AG04449 (cell line): ENCODE measurements at regions not wholly inside any gene's neighbourhood (a gene's known extent, or its start where the extent isn't known, plus 50 kb on each side); places are given as distances from the start of the nearest gene placed in this dataset.

ENCODE experiments used
- CTCF ChIA-PET: fragments of 350-600 bp; formaldehyde crosslinking; extraction: SDS; loops from one replicate; lab custom pipeline; 2021; ENCODE audit warnings: antibody characterized with exemption; lab: Yijun Ruan, JAX
- POLR2A ChIA-PET: fragments of 400-600, 350-600 bp; formaldehyde crosslinking; extraction: SDS; loops from one replicate; lab custom pipeline; 2020; ENCODE audit warnings: antibody characterized with exemption, inconsistent platforms; lab: Yijun Ruan, JAX
- DNase-seq: peaks from one replicate; pipeline ENCODE4 v3.0.0-alpha.2; 2010; ENCODE audit warnings: low read depth, low spot score
- H3K4me3 ChIP-seq: 2 replicates; pipeline ENCODE4 v1.5.1; 2011; ENCODE audit warnings: low read depth, mild to moderate bottlenecking, control low read depth, low read length
- CTCF ChIP-seq: IDR thresholded peaks from one replicate; pipeline ENCODE4 v1.5.1; 2011; ENCODE audit warnings: mild to moderate bottlenecking, moderate library complexity, low read length, control low read depth, inconsistent platforms; ENCODE audit not compliant: insufficient read depth; ENCODE audit errors: missing control alignments

GRCh38 chr4:184316821-184317220, 99.1 kb upstream of the ENPP6 start:
- DNase-seq, result no peak
- ChIA-PET POLR2A (no interaction called here), CTCF (no interaction called here)
- no peak overlapping the region for H3K4me3 ChIP-seq
- no peak for TF ChIP-seq CTCF

GRCh38 chr4:184315675-184316359, 98.1 kb upstream of the ENPP6 start:
- DNase-seq, result no peak
- POLR2A ChIA-PET, result no interaction called here

GRCh38 chr4:184313702-184314659, 96.3 kb upstream of the ENPP6 start:
- DNase-seq, result no peak

More at GRCh38 chr4:184315675-184316359, 98.1 kb upstream of the ENPP6 start:
- no peak overlapping the region for H3K4me3 ChIP-seq
- no peak for TF ChIP-seq CTCF
- CTCF ChIA-PET, result no interaction called here

GRCh38 chr4:184313058-184313581, 95.4 kb upstream of the ENPP6 start:
- TF ChIP-seq CTCF, result no peak
- H3K4me3 ChIP-seq, result no peak overlapping the region
- no peak for DNase-seq
- ChIA-PET CTCF (no interaction called here), POLR2A (no interaction called here)

More at GRCh38 chr4:184313702-184314659, 96.3 kb upstream of the ENPP6 start:
- POLR2A ChIA-PET, result no interaction called here
- no peak for TF ChIP-seq CTCF
- no peak overlapping the region for H3K4me3 ChIP-seq
- CTCF ChIA-PET, result no interaction called here

GRCh38 chr4:184312126-184312525, 94.5 kb upstream of the ENPP6 start:
- H3K4me3 ChIP-seq, result no peak overlapping the region
- ChIA-PET CTCF (no interaction called here), POLR2A (no interaction called here)
- DNase-seq, result no peak
- no peak for TF ChIP-seq CTCF
